GM23248 (cell line): ENCODE measurements at regions not wholly inside any gene's neighbourhood (a gene's known extent, or its start where the extent isn't known, plus 50 kb on each side); places are given as distances from the start of the nearest gene placed in this dataset.

ENCODE experiments used
- EZH2 ChIP-seq: fragments of 200-600 bp; sonication (generic); IDR thresholded peaks from 2 replicates; pipeline ENCODE4 v1.6.1; 2018; ENCODE audit warnings: antibody characterized with exemption, mild to moderate bottlenecking; ENCODE audit not compliant: insufficient read depth, poor library complexity, severe bottlenecking
- EZH2phosphoT487 ChIP-seq: fragments of 200-600 bp; sonication (generic); IDR thresholded peaks from 2 replicates; pipeline ENCODE4 v1.6.1; 2018; ENCODE audit warnings: antibody characterized with exemption, moderate library complexity, mild to moderate bottlenecking, low read depth; ENCODE audit not compliant: insufficient read depth

GRCh38 chr11:91686281-91686680, 538.3 kb upstream of the FAT3 start:
- TF ChIP-seq EZH2 (no peak), EZH2phosphoT487 (no peak)
